Naive thymus-derived CD4-positive, alpha-beta T cell (primary cell): ENCODE measurements at regions not wholly inside any gene's neighbourhood (a gene's known extent, or its start where the extent isn't known, plus 50 kb on each side); places are given as distances from the start of the nearest gene placed in this dataset.

ENCODE experiments used
- ATAC-seq: fragments of 150-1000 bp; cut with Tn5 transposase; 2 replicates; pipeline ENCODE4 v1.10.0; 2021; ENCODE audit warnings: mild to moderate bottlenecking, moderate library complexity
- CTCF ChIA-PET: fragments of 350-600 bp; sonication (Branson Sonifier 250); formaldehyde crosslinking; loops from one replicate; lab custom pipeline; 2021; ENCODE audit warnings: antibody characterized with exemption; lab: Charles Lee
- POLR2A ChIA-PET: fragments of 350-600 bp; sonication (Branson Sonifier 250); formaldehyde crosslinking; loops from one replicate; lab custom pipeline; 2021; ENCODE audit warnings: antibody characterized with exemption, inconsistent platforms; lab: Charles Lee
- DNase-seq, 9 donors: peaks; one replicate each; pipeline versions ENCODE4 v3.0.0 to v3.0.0-alpha.2; 2020 to 2022; ENCODE audit warnings: mixed read lengths in 1 of 9
- H3K27ac ChIP-seq: one replicate; pipeline ENCODE4 v1.7.0; 2013; ENCODE audit warnings: mild to moderate bottlenecking, low read depth, low read length, moderate library complexity
- H3K27me3 ChIP-seq, 2 donors: one replicate each; pipeline ENCODE4 v1.7.0; 2013; ENCODE audit warnings: low read length in 2 of 2, mild to moderate bottlenecking in 2 of 2, moderate library complexity in 2 of 2; ENCODE audit not compliant: control insufficient read depth in 2 of 2, insufficient read depth in 2 of 2
- H3K36me3 ChIP-seq, 3 experiments: 1 replicate in 2 of 3; 2 replicates in 1 of 3; pipeline ENCODE4 v1.7.0; 2013; ENCODE audit warnings: low read length in 3 of 3, mild to moderate bottlenecking in 3 of 3, moderate library complexity in 1 of 3; ENCODE audit not compliant: insufficient read depth in 3 of 3, control insufficient read depth in 2 of 3
- H3K4me1 ChIP-seq, 2 donors: one replicate each; pipeline ENCODE4 v1.7.0; 2013; ENCODE audit warnings: low read length in 2 of 2, mild to moderate bottlenecking in 2 of 2, moderate library complexity in 1 of 2; ENCODE audit not compliant: control insufficient read depth in 2 of 2, insufficient read depth in 2 of 2
- H3K4me3 ChIP-seq: 2 replicates; pipeline ENCODE4 v1.7.0; 2013; ENCODE audit warnings: mild to moderate bottlenecking, low read length
- H3K9me3 ChIP-seq, 3 experiments: 1 replicate in 2 of 3; 2 replicates in 1 of 3; pipeline ENCODE4 v1.7.0; 2013; ENCODE audit warnings: low read length in 3 of 3; ENCODE audit not compliant: control insufficient read depth in 2 of 3
- H3K27ac Mint-ChIP-seq, 9 donors: one replicate each; pipeline ENCODE4 v1.8.0; 2020 to 2022; ENCODE audit warnings: mixed read lengths in 9 of 9, mild to moderate bottlenecking in 8 of 9, moderate library complexity in 5 of 9, inconsistent platforms in 2 of 9
- H3K27me3 Mint-ChIP-seq, 5 donors: one replicate each; pipeline ENCODE4 v1.8.0; 2021 to 2022; ENCODE audit warnings: mixed read lengths in 5 of 5, mild to moderate bottlenecking in 1 of 5
- H3K36me3 Mint-ChIP-seq, 5 donors: one replicate each; pipeline ENCODE4 v1.8.0; 2020 to 2022; ENCODE audit warnings: mixed read lengths in 5 of 5, mild to moderate bottlenecking in 3 of 5, inconsistent platforms in 1 of 5
- H3K4me1 Mint-ChIP-seq, 7 donors: one replicate each; pipeline ENCODE4 v1.8.0; 2020 to 2022; ENCODE audit warnings: mixed read lengths in 7 of 7, mild to moderate bottlenecking in 3 of 7, inconsistent platforms in 1 of 7
- H3K4me3 Mint-ChIP-seq, 10 donors: one replicate each; pipeline ENCODE4 v1.8.0; 2020 to 2022; ENCODE audit warnings: mild to moderate bottlenecking in 10 of 10, mixed read lengths in 10 of 10, moderate library complexity in 6 of 10, inconsistent platforms in 2 of 10
- H3K9me3 Mint-ChIP-seq, 11 donors: one replicate each; pipeline ENCODE4 v1.8.0; 2020 to 2022; ENCODE audit warnings: mixed read lengths in 11 of 11, mild to moderate bottlenecking in 4 of 11, inconsistent platforms in 1 of 11, moderate library complexity in 1 of 11
- intact Hi-C, 2 donors: fragments of 100-400 bp; cut with micrococcal nuclease; formaldehyde crosslinking; loops; one replicate each; pipeline ENCODE4 v1.15.1; 2023

DNA sequence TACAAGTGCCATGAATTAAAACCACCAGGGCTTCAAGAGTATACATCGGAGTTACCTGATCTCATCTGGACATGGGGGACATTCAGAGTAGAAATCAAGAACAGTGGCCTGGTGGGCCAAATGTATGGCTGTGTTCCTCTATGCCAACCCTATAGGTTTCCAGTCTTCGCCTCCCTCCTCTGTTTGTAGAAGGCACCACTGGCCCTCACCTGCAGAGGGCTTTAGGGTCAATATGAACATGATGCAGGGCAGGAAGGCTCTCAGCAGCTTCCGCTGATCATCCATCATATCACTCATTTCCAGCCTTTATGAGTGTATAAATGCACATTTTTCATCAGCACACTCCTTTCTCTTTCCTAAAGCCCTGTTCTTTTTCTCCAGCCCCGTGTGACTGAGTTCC lies 555.5 kb upstream of the BRINP1 start:
- no peak overlapping the region for H3K4me3 ChIP-seq
- H3K36me3 Mint-ChIP-seq: peaks cover 0 to 3% (median 0%) of the 10 kb centered on the region in 5 donors
- ChIA-PET POLR2A (no interaction called here), CTCF (no interaction called here)
- no peak overlapping the region for H3K27ac ChIP-seq
- H3K4me1 ChIP-seq: no peaks in the 10 kb centered on the region
- no peaks in the 10 kb centered on the region for H3K27me3 ChIP-seq
- no peak overlapping the region for H3K4me3 Mint-ChIP-seq
- no peaks in the 10 kb centered on the region for H3K4me1 Mint-ChIP-seq
- intact Hi-C loops: no loop called here
- no peaks in the 10 kb centered on the region for H3K36me3 ChIP-seq
- H3K27ac Mint-ChIP-seq: no peak overlapping the region
- DNase-seq (no peak), ATAC-seq (no peak)
- peaks cover 0 to 8% (median 3%) of the 10 kb centered on the region in 5 donors for H3K27me3 Mint-ChIP-seq
- no peaks in the 10 kb centered on the region for H3K9me3 ChIP-seq
- H3K9me3 Mint-ChIP-seq: peaks cover 3 to 23% (median 8%) of the 10 kb centered on the region in 11 donors

DNA sequence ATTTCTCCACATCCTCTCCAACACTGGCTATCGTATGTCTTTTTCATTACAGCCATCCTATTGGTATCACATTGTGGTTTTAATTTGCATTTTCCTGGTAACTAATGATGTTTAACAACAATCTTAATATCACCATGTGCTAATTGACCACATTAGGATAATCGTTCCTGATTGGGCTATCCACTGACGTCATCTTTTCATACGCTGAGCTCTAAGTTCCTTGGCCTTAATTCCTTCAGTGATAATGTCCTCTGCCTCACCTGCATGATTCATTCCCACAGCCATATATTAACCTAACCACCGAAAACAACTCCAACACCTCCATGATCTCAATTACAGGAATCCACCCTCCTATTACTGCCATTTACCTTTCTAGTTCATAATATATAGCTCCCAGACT lies 547.9 kb upstream of the BRINP1 start:
- DNase-seq (no peak), ATAC-seq (no peak)
- Mint-ChIP-seq H3K27ac (no peak overlapping the region), H3K27me3 (no peaks in the 10 kb centered on the region), H3K36me3 (peaks cover 0 to 3% (median 0%) of the 10 kb centered on the region in 5 donors), H3K4me3 (no peak overlapping the region), H3K9me3 (peaks cover 2 to 16% (median 8%) of the 10 kb centered on the region in 11 donors), H3K4me1 (no peaks in the 10 kb centered on the region)
- Histone ChIP-seq H3K4me3 (no peak overlapping the region), H3K9me3 (no peaks in the 10 kb centered on the region), H3K27ac (no peak overlapping the region), H3K36me3 (no peaks in the 10 kb centered on the region), H3K27me3 (no peaks in the 10 kb centered on the region), H3K4me1 (no peaks in the 10 kb centered on the region)
- CTCF ChIA-PET: no interaction called here
- POLR2A ChIA-PET: no interaction called here
- intact Hi-C loops: no loop called here

DNA sequence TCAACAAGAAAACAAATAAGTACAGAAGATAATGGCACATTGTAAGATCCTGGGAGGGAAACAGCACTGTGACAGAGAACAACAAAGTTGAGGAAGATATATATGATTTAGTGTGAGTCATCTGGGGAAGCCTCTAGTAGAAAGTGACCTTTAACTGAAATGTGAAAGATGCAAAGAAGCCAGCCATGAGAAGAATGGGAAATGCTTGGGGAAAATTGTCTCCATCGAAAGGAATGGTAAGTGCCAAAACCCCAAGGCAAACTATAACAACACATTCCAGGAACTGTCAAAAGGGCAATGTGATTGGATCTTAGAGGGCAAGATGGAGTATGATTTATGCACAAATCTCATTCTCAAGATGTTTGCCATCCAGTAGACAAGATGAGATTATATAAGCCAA lies 537.8 kb upstream of the BRINP1 start:
- ChIA-PET POLR2A (no interaction called here), CTCF (no interaction called here)
- Mint-ChIP-seq H3K4me1 (no peaks in the 10 kb centered on the region), H3K9me3 (peaks cover 0 to 25% (median 8%) of the 10 kb centered on the region in 11 donors), H3K4me3 (no peak overlapping the region), H3K27ac (no peak overlapping the region), H3K27me3 (peaks cover 0 to 7% (median 0%) of the 10 kb centered on the region in 5 donors), H3K36me3 (peaks cover 0 to 3% (median 0%) of the 10 kb centered on the region in 5 donors)
- DNase-seq (no peak), ATAC-seq (no peak)
- intact Hi-C loops: no loop called here
- Histone ChIP-seq H3K4me3 (no peak overlapping the region), H3K36me3 (no peaks in the 10 kb centered on the region), H3K9me3 (no peaks in the 10 kb centered on the region), H3K27ac (no peak overlapping the region), H3K4me1 (no peaks in the 10 kb centered on the region), H3K27me3 (no peaks in the 10 kb centered on the region)

DNA sequence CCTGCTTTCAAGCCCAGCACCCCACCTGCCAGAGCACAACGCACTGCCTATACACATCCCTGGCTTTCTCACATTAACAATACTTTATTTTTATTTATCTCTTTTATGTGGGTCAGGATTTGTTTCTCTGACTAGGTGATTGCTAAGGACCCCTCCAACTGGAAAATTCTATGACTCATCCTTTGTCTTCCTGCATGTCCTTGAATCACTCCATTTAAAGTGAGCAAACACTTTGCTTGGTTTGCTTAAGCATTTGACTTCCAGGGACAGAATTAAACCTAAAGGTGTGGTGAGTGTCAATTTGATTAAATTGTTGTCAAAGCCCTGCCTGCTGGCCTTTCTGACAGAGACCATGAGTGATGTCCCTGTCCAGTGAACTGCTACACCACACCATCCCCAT lies 536.5 kb upstream of the BRINP1 start:
- Histone ChIP-seq H3K9me3 (no peaks in the 10 kb centered on the region), H3K27me3 (no peaks in the 10 kb centered on the region), H3K4me1 (no peaks in the 10 kb centered on the region), H3K36me3 (no peaks in the 10 kb centered on the region), H3K4me3 (no peak overlapping the region), H3K27ac (no peak overlapping the region)
- no peaks in the 10 kb centered on the region for H3K4me1 Mint-ChIP-seq
- no peak overlapping the region for H3K4me3 Mint-ChIP-seq
- ChIA-PET POLR2A (no interaction called here), CTCF (no interaction called here)
- intact Hi-C loops: no loop called here
- DNase-seq (no peak), ATAC-seq (no peak)
- H3K27ac Mint-ChIP-seq: no peak overlapping the region
- peaks cover 0 to 25% (median 8%) of the 10 kb centered on the region in 11 donors for H3K9me3 Mint-ChIP-seq
- H3K36me3 Mint-ChIP-seq: peaks cover 0 to 3% (median 0%) of the 10 kb centered on the region in 5 donors
- peaks cover 0 to 7% (median 0%) of the 10 kb centered on the region in 5 donors for H3K27me3 Mint-ChIP-seq

DNA sequence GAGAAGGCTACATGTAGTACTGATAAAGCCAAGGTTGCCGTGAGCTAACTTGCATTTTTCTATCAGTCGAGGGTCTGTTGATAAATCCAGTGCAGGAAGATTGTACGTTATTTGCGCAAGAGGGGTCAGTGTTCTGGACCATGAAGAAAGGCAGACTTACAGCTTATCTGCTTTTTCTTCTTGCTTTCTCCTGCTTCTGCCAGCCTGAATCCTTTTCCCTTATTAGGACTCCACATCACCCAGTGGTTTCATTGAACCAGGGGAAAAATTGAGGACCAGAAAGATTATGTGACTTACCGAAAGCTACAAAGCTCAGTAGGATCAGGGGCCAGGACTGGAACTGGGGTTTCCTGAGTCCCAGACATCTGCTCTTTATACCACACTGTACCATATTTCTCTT lies 534.6 kb upstream of the BRINP1 start:
- no peak for DNase-seq
- Histone ChIP-seq H3K36me3 (no peaks in the 10 kb centered on the region), H3K9me3 (no peaks in the 10 kb centered on the region), H3K27ac (no peak overlapping the region), H3K4me3 (no peak overlapping the region), H3K4me1 (no peaks in the 10 kb centered on the region), H3K27me3 (no peaks in the 10 kb centered on the region)
- Mint-ChIP-seq H3K27me3 (peaks cover 0 to 7% (median 0%) of the 10 kb centered on the region in 5 donors), H3K27ac (no peak overlapping the region), H3K4me3 (no peak overlapping the region), H3K9me3 (peaks cover 0 to 21% (median 11%) of the 10 kb centered on the region in 11 donors), H3K36me3 (peaks cover 0 to 3% (median 0%) of the 10 kb centered on the region in 5 donors), H3K4me1 (no peaks in the 10 kb centered on the region)
- no peak for ATAC-seq
- intact Hi-C loops: no loop called here
- ChIA-PET POLR2A (no interaction called here), CTCF (no interaction called here)

DNA sequence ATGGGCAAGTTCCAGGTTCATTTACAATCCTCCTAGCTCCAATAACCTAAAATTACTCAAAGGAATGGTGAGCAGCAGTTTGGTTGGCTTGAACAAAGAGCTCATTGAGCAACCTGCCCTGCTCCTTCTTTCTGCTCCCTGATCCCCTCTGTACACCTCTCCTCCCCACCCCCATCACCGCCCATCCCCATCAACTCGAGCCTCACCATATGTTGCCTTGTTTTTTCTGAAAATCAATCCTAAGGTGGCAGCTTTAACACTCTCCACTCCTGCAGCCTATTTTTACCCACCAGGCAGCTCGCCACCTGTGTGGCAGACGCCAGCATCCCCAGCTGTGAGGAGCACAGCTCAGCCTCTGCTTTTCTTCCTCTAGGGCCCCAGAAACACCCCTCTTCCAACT lies 533.4 kb upstream of the BRINP1 start:
- no peaks in the 10 kb centered on the region for H3K36me3 ChIP-seq
- Mint-ChIP-seq H3K36me3 (no peaks in the 10 kb centered on the region), H3K4me1 (no peaks in the 10 kb centered on the region), H3K27ac (no peak overlapping the region), H3K27me3 (peaks cover 0 to 7% (median 0%) of the 10 kb centered on the region in 5 donors), H3K9me3 (peaks cover 0 to 14% (median 6%) of the 10 kb centered on the region in 11 donors), H3K4me3 (no peak overlapping the region)
- CTCF ChIA-PET: no interaction called here
- no peak overlapping the region for H3K4me3 ChIP-seq
- H3K27me3 ChIP-seq: no peaks in the 10 kb centered on the region
- ATAC-seq (no peak), DNase-seq (no peak)
- H3K27ac ChIP-seq: no peak overlapping the region
- intact Hi-C loops: no loop called here
- no peaks in the 10 kb centered on the region for H3K9me3 ChIP-seq
- POLR2A ChIA-PET: no interaction called here
- H3K4me1 ChIP-seq: no peaks in the 10 kb centered on the region

DNA sequence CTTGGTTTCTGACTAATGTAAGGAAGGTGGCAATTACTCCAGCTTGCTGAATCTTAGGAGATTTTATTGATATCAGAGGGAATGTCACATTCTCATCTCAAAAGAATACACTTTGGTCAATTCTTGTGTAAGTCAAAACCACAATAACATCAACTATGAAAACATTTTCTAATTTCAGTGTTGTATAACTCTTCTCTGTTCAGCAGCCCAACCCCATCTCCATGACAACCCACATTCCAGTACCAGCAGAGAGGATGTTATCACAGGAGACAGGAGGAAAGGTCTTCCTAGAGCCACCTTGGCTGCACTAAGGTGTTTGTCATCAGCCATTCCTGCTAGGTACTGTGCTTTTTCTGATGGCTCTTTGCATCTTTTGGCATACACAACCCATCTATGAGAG lies 529.1 kb upstream of the BRINP1 start:
- H3K9me3 Mint-ChIP-seq: peaks cover 0 to 8% (median 4%) of the 10 kb centered on the region in 11 donors
- no peak overlapping the region for H3K4me3 ChIP-seq
- H3K27me3 Mint-ChIP-seq: peaks cover 0 to 15% (median 7%) of the 10 kb centered on the region in 5 donors
- H3K4me1 ChIP-seq: no peaks in the 10 kb centered on the region
- H3K36me3 Mint-ChIP-seq: no peaks in the 10 kb centered on the region
- POLR2A ChIA-PET: no interaction called here
- no peak overlapping the region for H3K4me3 Mint-ChIP-seq
- no peaks in the 10 kb centered on the region for H3K9me3 ChIP-seq
- no peak overlapping the region for H3K27ac Mint-ChIP-seq
- intact Hi-C loops: no loop called here
- no peak overlapping the region for H3K27ac ChIP-seq
- ATAC-seq (no peak), DNase-seq (no peak)
- H3K27me3 ChIP-seq: no peaks in the 10 kb centered on the region
- no peaks in the 10 kb centered on the region for H3K4me1 Mint-ChIP-seq
- CTCF ChIA-PET: no interaction called here
- H3K36me3 ChIP-seq: no peaks in the 10 kb centered on the region
